GM18873 (cell line): ENCODE measurements at regions not wholly inside any gene's neighbourhood (a gene's known extent, or its start where the extent isn't known, plus 50 kb on each side); places are given as distances from the start of the nearest gene placed in this dataset.

ENCODE experiments used
- ATAC-seq: cut with Tn5 transposase; IDR thresholded peaks from one replicate; pipeline ENCODE4 v1.9.1; 2021; ENCODE audit warnings: mild to moderate bottlenecking, moderate library complexity, moderate number of reproducible peaks; ENCODE audit not compliant: unreplicated experiment, low FRiP score

- no peak for ATAC-seq
These were observed 582.4 kb upstream of the C9orf72 start for GRCh38 chr9:28155671-28156070.

GRCh38 chr9:28158451-28158850 is 585.2 kb upstream of the C9orf72 start:
- no peak for ATAC-seq

GRCh38 chr9:28163619-28164018 is 590.3 kb upstream of the C9orf72 start:
- ATAC-seq: no peak

GRCh38 chr9:28166179-28166578 is 592.9 kb upstream of the C9orf72 start:
- no peak for ATAC-seq

- ATAC-seq: no peak
These were observed 603.9 kb upstream of the C9orf72 start for GRCh38 chr9:28177142-28177541.

- no peak for ATAC-seq
These were observed 604.6 kb upstream of the C9orf72 start for GRCh38 chr9:28177925-28178324.

- no peak for ATAC-seq
These were observed 606.6 kb upstream of the C9orf72 start for GRCh38 chr9:28179893-28180292.

- ATAC-seq: no peak
These were observed 617.7 kb upstream of the C9orf72 start for GRCh38 chr9:28190981-28191380.

- ATAC-seq: no peak
These were observed 624.4 kb upstream of the C9orf72 start for GRCh38 chr9:28197653-28198052.

- no peak for ATAC-seq
These were observed 629.8 kb upstream of the C9orf72 start for GRCh38 chr9:28203036-28203435.

- ATAC-seq: no peak
These were observed 633.0 kb upstream of the C9orf72 start for GRCh38 chr9:28206280-28206679.

- ATAC-seq: no peak
These were observed 634.4 kb upstream of the C9orf72 start for GRCh38 chr9:28207657-28208056.

- no peak for ATAC-seq
These were observed 635.8 kb upstream of the C9orf72 start for GRCh38 chr9:28209130-28209529.

- ATAC-seq: no peak
These were observed 639.7 kb upstream of the C9orf72 start for GRCh38 chr9:28212979-28213378.

GRCh38 chr9:28215536-28216299 is 642.4 kb upstream of the C9orf72 start:
- ATAC-seq: no peak

- no peak for ATAC-seq
These were observed 659.4 kb upstream of the C9orf72 start for GRCh38 chr9:28232686-28233085.

- no peak for ATAC-seq
These were observed 661.0 kb upstream of the C9orf72 start for GRCh38 chr9:28234133-28234893.

GRCh38 chr9:28234894-28235277 is 661.6 kb upstream of the C9orf72 start:
- ATAC-seq: no peak

- ATAC-seq: no peak
These were observed 676.1 kb upstream of the C9orf72 start for GRCh38 chr9:28249424-28249823.

- no peak for ATAC-seq
These were observed 681.9 kb upstream of the C9orf72 start for GRCh38 chr9:28255174-28255573.

- no peak for ATAC-seq
These were observed 687.0 kb upstream of the C9orf72 start for GRCh38 chr9:28260330-28260729.

- ATAC-seq: no peak
These were observed 691.1 kb upstream of the C9orf72 start for GRCh38 chr9:28264368-28264767.
